Astrocyte (in vitro differentiated cells and primary cell): ENCODE measurements at regions not wholly inside any gene's neighbourhood (a gene's known extent, or its start where the extent isn't known, plus 50 kb on each side); places are given as distances from the start of the nearest gene placed in this dataset.
"Not testable (repeated sequence)": the region's sequence is repeated elsewhere in the genome, so short reads cannot be mapped to it uniquely, and the experiment has no call there.

Experiments used
- DNase-seq: peaks from one replicate; pipeline ENCODE4 v3.0.0-alpha.2; 2010; ENCODE audit warnings: low read depth
- FAIRE-seq: peaks from 2 replicates; lab custom pipeline; 2011; peaks lifted over from hg19 to GRCh38; lab: Jason Lieb, UNC
- H2AFZ ChIP-seq: 2 replicates; pipeline ENCODE4 v1.6.0; 2012; ENCODE audit warnings: low read depth, low read length, inconsistent platforms
- H3K27ac ChIP-seq: 2 replicates; pipeline ENCODE4 v1.5.1; 2011; ENCODE audit warnings: low read depth, low read length, inconsistent platforms
- H3K27me3 ChIP-seq: 2 replicates; pipeline ENCODE4 v1.6.0; 2011; ENCODE audit warnings: low read length, inconsistent platforms; ENCODE audit not compliant: insufficient read depth
- H3K36me3 ChIP-seq: 2 replicates; pipeline ENCODE4 v1.5.1; 2011; ENCODE audit warnings: low read length, inconsistent platforms; ENCODE audit not compliant: insufficient read depth
- H3K4me1 ChIP-seq: 2 replicates; pipeline ENCODE4 v1.5.1; 2011; ENCODE audit warnings: low read length, inconsistent platforms; ENCODE audit not compliant: insufficient read depth
- H3K4me2 ChIP-seq: 2 replicates; pipeline ENCODE4 v1.6.0; 2012; ENCODE audit warnings: low read length, inconsistent platforms
- H3K4me3 ChIP-seq: 2 replicates; pipeline ENCODE4 v1.5.1; 2011; ENCODE audit warnings: low read depth, mild to moderate bottlenecking, low read length, inconsistent platforms; ENCODE audit not compliant: insufficient read depth
- H3K79me2 ChIP-seq: 2 replicates; pipeline ENCODE4 v1.6.0; 2012; ENCODE audit warnings: mild to moderate bottlenecking, low read length, inconsistent platforms; ENCODE audit not compliant: insufficient read depth
- H3K9ac ChIP-seq: 2 replicates; pipeline ENCODE4 v1.6.0; 2012; ENCODE audit warnings: mild to moderate bottlenecking, low read length, inconsistent platforms
- H3K9me3 ChIP-seq: 2 replicates; pipeline ENCODE4 v1.5.1; 2012; ENCODE audit warnings: low read depth, mild to moderate bottlenecking, low read length, inconsistent platforms; ENCODE audit not compliant: insufficient read depth
- H4K20me1 ChIP-seq: 2 replicates; pipeline ENCODE4 v1.6.0; 2012; ENCODE audit warnings: low read length, inconsistent platforms; ENCODE audit not compliant: insufficient read depth
- H3K27ac Mint-ChIP-seq: one replicate; pipeline ENCODE4 v1.8.0; 2021; ENCODE audit warnings: mild to moderate bottlenecking, mixed read lengths; ENCODE audit not compliant: unreplicated experiment
- H3K27me3 Mint-ChIP-seq: one replicate; pipeline ENCODE4 v1.8.0; 2021; ENCODE audit warnings: low read depth, mixed read lengths; ENCODE audit not compliant: unreplicated experiment
- H3K36me3 Mint-ChIP-seq: one replicate; pipeline ENCODE4 v1.8.0; 2021; ENCODE audit warnings: low read depth, mixed read lengths; ENCODE audit not compliant: unreplicated experiment
- H3K4me1 Mint-ChIP-seq: one replicate; pipeline ENCODE4 v1.8.0; 2021; ENCODE audit warnings: low read depth, mixed read lengths; ENCODE audit not compliant: unreplicated experiment
- H3K4me3 Mint-ChIP-seq: one replicate; pipeline ENCODE4 v1.8.0; 2021; ENCODE audit warnings: mild to moderate bottlenecking, moderate library complexity, mixed read lengths; ENCODE audit not compliant: unreplicated experiment
- H3K9me3 Mint-ChIP-seq: one replicate; pipeline ENCODE4 v1.8.0; 2021; ENCODE audit warnings: mild to moderate bottlenecking, mixed read lengths; ENCODE audit not compliant: unreplicated experiment
- EZH2 ChIP-seq: IDR thresholded peaks from 2 replicates; pipeline ENCODE4 v1.6.1; 2012; ENCODE audit warnings: mild to moderate bottlenecking, low read length, inconsistent platforms; ENCODE audit not compliant: insufficient read depth
- TF ChIP-seq, protein P1 (sequence below): IDR thresholded peaks from 2 replicates; pipeline ENCODE4 v1.5.1; 2011; ENCODE audit warnings: low read depth, mild to moderate bottlenecking, inconsistent platforms, low read length, moderate library complexity; ENCODE audit not compliant: insufficient read depth

DNA sequence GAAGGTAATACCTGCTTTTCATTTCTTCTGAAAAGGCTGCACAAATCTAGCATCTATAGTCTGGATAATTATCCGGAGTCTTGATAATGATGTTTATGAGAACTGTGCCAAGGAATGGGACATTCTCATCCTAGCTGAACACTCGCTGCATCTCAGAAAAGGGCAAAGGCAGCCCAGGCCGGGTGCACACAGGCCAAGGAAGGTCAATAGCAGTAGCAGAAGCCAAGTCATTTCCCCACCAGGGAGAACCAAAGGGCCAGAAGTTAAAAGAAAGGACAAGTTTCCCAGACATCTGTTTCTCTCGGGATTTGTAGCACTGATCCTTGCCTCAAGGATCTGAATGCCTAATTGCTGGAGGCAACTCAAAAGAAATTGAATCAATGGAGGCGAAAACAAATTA, 66.1 kb upstream of the ANKRD55 start:
- Histone ChIP-seq H3K27me3 (no peaks in the 10 kb centered on the region), H3K9me3 (no peaks in the 10 kb centered on the region), H4K20me1 (no peaks in the 10 kb centered on the region), H3K4me3 (no peak overlapping the region), H3K36me3 (no peaks in the 10 kb centered on the region), H3K4me1 (no peaks in the 10 kb centered on the region), H3K79me2 (no peaks in the 10 kb centered on the region), H2AFZ (no peak overlapping the region), H3K27ac (no peak overlapping the region), H3K4me2 (no peak overlapping the region), H3K9ac (no peak overlapping the region)
- H3K4me1 Mint-ChIP-seq, result no peaks in the 10 kb centered on the region
- H3K27ac Mint-ChIP-seq, result no peak overlapping the region
- TF ChIP-seq, protein P1, sequence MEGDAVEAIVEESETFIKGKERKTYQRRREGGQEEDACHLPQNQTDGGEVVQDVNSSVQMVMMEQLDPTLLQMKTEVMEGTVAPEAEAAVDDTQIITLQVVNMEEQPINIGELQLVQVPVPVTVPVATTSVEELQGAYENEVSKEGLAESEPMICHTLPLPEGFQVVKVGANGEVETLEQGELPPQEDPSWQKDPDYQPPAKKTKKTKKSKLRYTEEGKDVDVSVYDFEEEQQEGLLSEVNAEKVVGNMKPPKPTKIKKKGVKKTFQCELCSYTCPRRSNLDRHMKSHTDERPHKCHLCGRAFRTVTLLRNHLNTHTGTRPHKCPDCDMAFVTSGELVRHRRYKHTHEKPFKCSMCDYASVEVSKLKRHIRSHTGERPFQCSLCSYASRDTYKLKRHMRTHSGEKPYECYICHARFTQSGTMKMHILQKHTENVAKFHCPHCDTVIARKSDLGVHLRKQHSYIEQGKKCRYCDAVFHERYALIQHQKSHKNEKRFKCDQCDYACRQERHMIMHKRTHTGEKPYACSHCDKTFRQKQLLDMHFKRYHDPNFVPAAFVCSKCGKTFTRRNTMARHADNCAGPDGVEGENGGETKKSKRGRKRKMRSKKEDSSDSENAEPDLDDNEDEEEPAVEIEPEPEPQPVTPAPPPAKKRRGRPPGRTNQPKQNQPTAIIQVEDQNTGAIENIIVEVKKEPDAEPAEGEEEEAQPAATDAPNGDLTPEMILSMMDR, result no peak
- TF ChIP-seq EZH2, result no peak
- no peak for FAIRE-seq
- H3K27me3 Mint-ChIP-seq, result peaks cover 1% of the 10 kb centered on the region
- no peak overlapping the region for H3K4me3 Mint-ChIP-seq
- peaks cover 4% of the 10 kb centered on the region for H3K36me3 Mint-ChIP-seq
- no peak for DNase-seq
- peaks cover 3% of the 10 kb centered on the region for H3K9me3 Mint-ChIP-seq

DNA sequence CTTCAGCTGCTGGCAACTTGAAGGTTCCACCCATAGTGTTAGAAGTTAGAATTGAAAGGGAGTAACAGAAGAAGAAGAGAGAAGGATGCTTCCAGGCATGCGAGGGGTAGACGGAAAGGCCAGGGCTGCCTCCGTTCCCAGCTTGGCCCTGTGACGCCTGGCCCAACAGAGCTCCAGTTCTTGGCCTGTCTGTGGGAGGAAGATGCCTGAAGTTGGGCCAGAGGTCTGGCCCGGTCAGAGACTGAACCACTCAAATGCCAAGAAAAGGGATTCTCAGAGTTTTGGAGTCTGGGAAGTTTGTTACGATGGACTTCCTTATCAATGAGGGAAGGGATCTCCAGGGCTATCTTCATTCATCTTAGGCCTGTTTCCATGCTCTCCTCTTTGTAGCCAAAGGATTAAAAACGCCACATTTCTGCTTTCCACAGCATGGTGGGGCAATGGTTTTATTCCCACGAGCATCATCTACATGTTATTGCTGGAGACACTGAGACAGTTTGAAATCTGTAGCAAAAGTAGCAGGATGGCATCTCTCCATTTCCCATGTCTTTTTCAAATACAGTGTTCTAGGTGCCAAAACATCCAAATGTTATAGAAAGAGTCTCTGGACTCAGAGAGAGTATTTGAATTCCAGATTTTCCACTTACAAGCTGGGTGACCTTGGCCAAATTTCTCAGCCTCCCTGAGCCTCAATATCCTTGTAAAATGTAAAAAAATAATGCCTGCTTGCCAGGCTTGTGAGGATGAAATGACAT, 65.4 kb upstream of the ANKRD55 start:
- FAIRE-seq (no peak), DNase-seq (no peak)
- Mint-ChIP-seq H3K4me1 (no peaks in the 10 kb centered on the region), H3K27me3 (peaks cover 1% of the 10 kb centered on the region), H3K36me3 (peaks cover 4% of the 10 kb centered on the region), H3K4me3 (no peak overlapping the region), H3K27ac (no peak overlapping the region), H3K9me3 (peaks cover 3% of the 10 kb centered on the region)
- Histone ChIP-seq H3K9ac (no peak overlapping the region), H4K20me1 (no peaks in the 10 kb centered on the region), H3K79me2 (no peaks in the 10 kb centered on the region), H3K4me1 (no peaks in the 10 kb centered on the region), H3K36me3 (no peaks in the 10 kb centered on the region), H3K27ac (no peak overlapping the region), H3K27me3 (no peaks in the 10 kb centered on the region), H3K4me2 (no peak overlapping the region), H2AFZ (no peak overlapping the region), H3K9me3 (no peaks in the 10 kb centered on the region), H3K4me3 (no peak overlapping the region)
- TF ChIP-seq, protein P1, result no peak
- no peak for TF ChIP-seq EZH2

DNA sequence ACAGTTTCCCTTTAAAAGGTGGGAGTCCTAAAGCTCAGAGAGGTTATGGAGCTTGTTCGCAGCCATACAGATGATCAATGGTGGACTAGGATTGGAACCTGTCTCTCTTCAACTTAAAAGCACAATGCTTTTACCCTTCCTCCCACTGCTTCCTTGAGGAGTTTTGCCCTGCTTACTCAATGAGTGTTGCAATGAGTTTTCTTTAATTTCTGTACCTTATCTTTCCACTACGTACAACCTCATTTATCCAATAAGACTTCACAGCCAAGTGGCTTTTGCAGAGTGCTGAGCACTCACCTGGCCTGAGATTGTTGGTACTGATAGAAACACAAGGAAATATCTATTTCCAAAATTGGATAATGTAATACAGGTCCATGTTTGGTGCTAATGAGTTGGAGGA, 64.7 kb upstream of the ANKRD55 start:
- no peaks in the 10 kb centered on the region for H3K27me3 ChIP-seq
- no peaks in the 10 kb centered on the region for H3K9me3 ChIP-seq
- H2AFZ ChIP-seq, result no peak overlapping the region
- Mint-ChIP-seq H3K27ac (no peak overlapping the region), H3K4me1 (no peaks in the 10 kb centered on the region), H3K27me3 (no peaks in the 10 kb centered on the region), H3K9me3 (peaks cover 3% of the 10 kb centered on the region), H3K4me3 (no peak overlapping the region), H3K36me3 (peaks cover 4% of the 10 kb centered on the region)
- no peaks in the 10 kb centered on the region for H3K79me2 ChIP-seq
- H3K9ac ChIP-seq, result no peak overlapping the region
- DNase-seq (no peak), FAIRE-seq (no peak)
- no peak overlapping the region for H3K4me3 ChIP-seq
- H3K4me1 ChIP-seq, result no peaks in the 10 kb centered on the region
- H3K27ac ChIP-seq, result no peak overlapping the region
- no peak overlapping the region for H3K4me2 ChIP-seq
- H3K36me3 ChIP-seq, result no peaks in the 10 kb centered on the region
- no peaks in the 10 kb centered on the region for H4K20me1 ChIP-seq
- TF ChIP-seq, protein P1, result no peak
- no peak for TF ChIP-seq EZH2

DNA sequence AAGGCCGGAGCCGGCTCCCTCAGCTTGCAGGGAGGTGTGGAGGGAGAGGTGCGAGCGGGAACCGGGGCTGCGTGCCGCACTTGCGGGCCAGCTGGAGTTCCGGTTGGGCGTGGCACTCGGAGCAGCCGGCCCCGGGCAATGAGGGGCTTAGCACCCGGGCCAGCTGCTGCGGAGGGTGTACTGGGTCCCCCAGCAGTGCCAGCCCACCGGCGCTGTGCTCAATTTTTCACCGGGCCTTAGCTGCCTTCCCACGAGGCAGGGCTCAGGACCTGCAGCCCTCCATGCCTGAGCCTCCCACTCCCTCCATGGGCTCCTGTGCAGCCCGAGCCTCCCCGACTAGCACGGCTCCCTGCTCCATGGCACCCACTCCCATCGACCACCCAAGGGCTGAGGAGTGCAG, 62.2 kb upstream of the ANKRD55 start:
- not testable (repeated sequence) for H3K27me3 ChIP-seq, H3K4me2 ChIP-seq, H3K27me3 Mint-ChIP-seq, H3K4me1 Mint-ChIP-seq, H3K9me3 ChIP-seq, H3K4me3 Mint-ChIP-seq, DNase-seq, H4K20me1 ChIP-seq, H2AFZ ChIP-seq, H3K27ac Mint-ChIP-seq, H3K27ac ChIP-seq, H3K4me1 ChIP-seq, H3K79me2 ChIP-seq, H3K36me3 Mint-ChIP-seq, H3K9ac ChIP-seq, H3K36me3 ChIP-seq, H3K4me3 ChIP-seq, FAIRE-seq, H3K9me3 Mint-ChIP-seq
